ENCODE measurements at regions not wholly inside any gene's neighbourhood (a gene's known extent, or its start where the extent isn't known, plus 50 kb on each side); places are given as distances from the start of the nearest gene placed in this dataset.
A peak's percentile ranks its signal among the peaks of the same experiment; 100 is the strongest.

DNA sequence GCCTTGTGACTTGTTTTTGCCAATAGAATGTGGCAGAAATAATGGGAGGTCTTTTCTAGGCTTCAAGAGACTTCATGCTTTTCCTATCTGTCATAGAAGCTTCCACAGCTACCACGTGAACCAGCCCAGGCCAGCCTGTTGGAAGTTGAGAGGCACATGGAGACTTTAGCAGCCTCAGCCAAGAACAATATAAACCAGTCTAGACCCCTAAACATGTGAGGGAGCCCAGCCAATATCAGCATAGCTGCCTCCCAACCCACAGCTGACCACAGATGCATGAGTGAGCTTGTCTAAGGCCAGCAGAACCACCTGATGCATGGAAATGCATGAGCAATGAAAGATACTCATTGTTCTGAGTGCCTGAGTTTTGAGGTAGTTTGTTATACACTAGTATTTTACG lies 540.7 kb upstream of the BTBD3 start:
- no peak for DNase-seq

DNA sequence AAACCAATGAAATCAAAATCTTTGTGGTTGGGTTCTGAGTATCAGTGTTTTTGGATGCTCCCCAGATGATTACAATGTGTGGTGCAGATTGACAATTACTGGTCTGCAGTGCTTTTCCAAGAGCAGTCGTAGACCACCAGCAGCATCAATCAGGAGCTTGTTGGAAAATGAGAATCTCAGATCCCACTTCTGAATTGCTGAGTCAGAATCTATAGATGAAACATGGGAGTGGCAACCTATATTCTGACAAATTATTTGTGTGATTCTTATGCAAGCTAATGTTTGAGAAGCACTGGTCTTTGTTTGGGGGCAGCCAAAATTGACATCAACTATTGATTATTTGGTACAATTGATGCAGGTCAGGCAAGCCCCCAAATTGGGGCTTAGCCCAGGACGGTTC lies 539.9 kb upstream of the BTBD3 start:
- no peak for DNase-seq

GRCh38 chr20:11378252-11378651 lies 539.4 kb upstream of the BTBD3 start:
- no peak for DNase-seq

DNA sequence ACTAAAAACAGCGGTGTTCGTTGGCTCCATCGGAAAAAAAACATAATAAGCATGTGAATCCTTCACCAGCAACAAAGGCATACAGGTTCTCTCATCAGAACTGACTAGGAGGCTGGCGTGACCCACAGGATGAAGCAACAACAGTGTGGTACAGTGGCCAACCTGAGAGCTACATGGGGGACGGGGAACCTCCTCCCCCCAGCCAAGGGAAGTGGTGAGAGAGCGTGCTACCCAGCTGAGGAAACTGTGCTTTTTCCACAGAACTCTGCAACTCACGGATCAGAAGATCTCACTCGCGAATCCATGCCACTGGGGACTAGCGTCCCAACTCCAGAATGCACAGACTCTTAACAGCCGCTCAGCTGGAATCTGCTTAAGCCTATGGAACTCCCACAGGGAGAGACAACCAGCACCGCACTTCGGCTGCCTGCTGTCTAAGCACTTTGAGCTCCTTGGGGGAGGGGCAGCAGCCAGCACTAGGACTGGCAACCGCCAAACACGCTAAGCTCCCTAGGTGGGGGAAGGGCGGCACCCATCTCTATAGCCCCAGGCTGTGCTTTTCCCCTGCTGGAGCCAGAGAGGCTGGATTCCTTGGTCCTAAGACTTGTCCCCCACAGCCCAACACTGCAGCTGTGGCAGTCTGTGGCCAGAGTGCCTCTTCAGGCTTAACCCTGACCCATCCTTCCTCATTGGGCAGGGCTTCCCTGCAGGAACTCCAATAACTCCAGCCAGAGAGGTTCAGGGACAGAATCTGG lies 538.3 kb upstream of the BTBD3 start:
- DNase-seq = peak; percentile 99

GRCh38 chr20:11380283-11380682 lies 537.4 kb upstream of the BTBD3 start:
- no peak for DNase-seq

GRCh38 chr20:11387189-11387754 lies 530.4 kb upstream of the BTBD3 start:
- no peak for DNase-seq

- DNase-seq = no peak
Observed at GRCh38 chr20:11389186-11389585, 528.5 kb upstream of the BTBD3 start.

DNA sequence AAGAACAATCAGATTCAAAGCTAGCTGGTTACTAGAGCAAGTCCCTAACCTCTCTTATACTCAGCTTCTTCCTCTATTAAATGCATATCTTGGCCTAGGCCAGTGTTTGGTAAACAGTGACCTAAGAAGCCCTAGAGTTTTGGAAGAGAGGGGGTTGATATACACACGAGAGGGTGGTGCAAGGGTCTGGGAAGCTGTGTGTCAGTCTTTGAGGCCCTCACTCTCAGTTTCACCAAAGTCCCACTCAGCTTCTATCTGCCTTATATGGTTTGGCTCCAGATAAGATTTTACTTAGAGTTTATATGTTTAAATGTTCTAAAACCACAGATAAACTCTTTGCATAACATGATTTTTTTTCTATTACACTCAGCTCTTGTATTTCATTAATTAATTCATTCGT lies 526.1 kb upstream of the BTBD3 start:
- no peak for DNase-seq

GRCh38 chr20:11394145-11394833 lies 523.4 kb upstream of the BTBD3 start:
- no peak for DNase-seq

GRCh38 chr20:11395581-11395980 lies 522.1 kb upstream of the BTBD3 start:
- DNase-seq = no peak

DNA sequence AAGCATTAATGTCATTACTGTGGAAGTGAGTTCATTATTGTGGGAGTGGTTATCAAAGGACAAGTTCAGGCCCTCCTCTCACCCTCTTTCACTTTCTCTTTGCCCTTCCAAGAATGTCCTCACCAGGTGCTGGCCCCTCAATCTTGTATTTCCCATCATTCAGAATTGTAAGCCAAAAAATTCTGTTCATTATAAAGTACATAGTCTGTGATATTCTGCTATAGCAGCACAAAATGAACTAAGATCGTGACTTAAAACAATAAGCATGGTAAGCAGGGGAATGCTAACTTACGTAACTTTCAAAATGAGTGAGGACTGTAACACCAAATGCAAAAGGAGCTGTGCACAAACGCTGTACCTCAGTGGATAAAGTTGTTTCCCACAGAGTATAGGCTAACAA lies 515.7 kb upstream of the BTBD3 start:
- DNase-seq = no peak

GRCh38 chr20:11403711-11404110 lies 514.0 kb upstream of the BTBD3 start:
- DNase-seq = peak; percentile 73

DNA sequence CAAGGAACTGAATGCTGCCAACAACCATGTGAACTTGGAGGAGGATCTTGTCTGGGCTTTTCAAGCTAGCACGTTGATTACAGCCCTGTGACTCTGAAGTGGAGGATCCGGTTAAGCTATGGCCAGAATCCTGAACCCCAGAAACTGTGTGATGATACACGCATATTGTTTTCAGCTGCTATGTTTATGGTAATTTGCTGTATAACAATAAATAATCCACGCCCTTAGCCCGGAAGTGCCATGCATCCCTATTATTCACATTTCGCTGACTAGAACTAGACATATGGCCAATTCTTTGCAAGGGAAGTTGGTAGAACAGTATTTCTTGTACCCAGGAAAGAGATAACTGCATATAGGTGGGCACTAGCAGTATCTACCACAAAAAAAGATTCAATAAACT lies 510.8 kb upstream of the BTBD3 start:
- DNase-seq = no peak

- no peak for DNase-seq
Observed at GRCh38 chr20:11409561-11409960, 508.1 kb upstream of the BTBD3 start.

DNA sequence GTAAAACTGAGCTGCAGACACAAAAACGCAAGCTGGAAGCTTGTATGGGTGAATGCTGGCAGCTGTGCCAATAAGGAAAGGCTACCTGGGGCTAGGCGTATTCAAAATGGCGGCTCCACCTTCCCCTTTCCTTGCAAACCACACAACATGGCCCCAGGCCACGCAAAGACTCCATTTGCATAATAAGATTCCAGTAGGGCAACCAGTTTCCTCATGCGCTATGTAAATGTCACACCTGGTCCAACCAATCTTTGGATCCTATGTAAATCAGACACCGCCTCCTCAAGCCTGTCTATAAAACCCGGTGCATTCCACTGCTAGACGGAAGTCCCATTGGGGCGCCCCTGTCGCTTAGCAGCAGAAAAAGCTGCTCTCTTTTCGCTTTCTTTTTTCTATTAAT lies 505.9 kb upstream of the BTBD3 start:
- DNase-seq = no peak

DNA sequence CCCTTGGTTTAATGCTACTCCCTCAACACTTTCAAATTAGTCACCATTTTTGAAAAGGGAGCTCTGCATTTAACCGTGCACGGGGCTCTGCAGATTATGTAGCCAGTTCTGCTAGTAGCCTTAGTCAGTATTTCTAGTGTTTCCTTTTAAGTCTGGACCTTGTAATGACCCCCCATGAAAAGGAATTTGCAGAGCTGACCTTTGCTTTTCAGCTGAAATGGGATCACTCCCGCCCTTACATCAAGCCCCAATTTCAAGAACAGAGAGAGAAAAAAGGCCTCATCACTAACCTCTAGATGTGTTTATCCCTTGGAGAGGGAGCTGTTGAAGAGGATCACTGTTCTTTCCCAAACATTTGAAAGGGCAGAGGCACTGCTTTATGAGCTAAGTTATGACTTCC lies 490.7 kb upstream of the BTBD3 start:
- peak; percentile 72 for DNase-seq

DNA sequence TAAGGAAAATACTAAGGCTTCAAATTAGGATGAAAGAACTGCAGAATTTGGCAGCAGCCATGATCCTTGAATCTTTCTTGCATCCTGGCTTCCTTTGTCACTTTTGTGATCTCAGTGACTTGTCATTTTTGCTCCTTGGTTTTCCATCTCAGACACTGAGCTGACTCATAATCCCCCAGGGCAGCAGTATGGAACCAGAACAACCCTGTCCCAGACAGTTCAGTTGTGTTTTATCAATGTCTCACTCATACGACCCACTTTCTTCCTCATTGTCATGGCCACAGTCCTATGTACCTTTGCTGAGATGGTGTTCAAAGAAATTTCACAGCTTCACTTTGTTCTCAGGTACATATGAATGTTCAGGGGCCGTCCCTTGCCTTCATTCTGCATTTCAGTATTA lies 488.5 kb upstream of the BTBD3 start:
- DNase-seq = peak; percentile 91

DNA sequence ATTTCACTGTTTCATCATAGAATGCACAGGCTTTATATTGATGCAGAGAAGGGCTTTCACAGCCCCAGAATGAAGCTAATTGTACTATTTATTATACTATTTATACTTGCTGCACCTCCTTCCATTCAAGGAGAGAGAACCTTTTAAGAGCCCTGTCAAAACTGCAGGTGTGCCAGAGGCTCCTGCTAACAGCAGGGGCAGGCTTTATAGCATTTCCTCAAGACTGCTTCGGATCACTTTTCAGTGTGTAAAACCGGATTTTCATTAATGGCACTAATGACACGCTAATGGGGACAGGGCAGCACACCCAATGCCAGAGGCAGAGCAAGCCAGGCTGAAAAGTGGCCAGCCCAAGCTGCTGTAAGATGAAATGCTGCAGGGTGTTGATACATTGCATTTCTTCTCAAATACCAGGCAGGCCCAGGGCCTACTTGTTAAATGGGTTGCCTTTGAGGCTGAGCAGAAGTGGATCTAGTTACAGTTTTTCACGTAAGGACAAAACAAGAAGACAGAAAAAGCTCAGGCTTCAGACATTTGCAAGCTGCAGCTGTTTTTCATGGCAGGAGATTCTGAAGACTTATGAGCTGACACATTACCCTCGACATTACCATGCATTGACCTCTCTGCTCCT lies 487.7 kb upstream of the BTBD3 start:
- peak; percentile 77 for DNase-seq

DNA sequence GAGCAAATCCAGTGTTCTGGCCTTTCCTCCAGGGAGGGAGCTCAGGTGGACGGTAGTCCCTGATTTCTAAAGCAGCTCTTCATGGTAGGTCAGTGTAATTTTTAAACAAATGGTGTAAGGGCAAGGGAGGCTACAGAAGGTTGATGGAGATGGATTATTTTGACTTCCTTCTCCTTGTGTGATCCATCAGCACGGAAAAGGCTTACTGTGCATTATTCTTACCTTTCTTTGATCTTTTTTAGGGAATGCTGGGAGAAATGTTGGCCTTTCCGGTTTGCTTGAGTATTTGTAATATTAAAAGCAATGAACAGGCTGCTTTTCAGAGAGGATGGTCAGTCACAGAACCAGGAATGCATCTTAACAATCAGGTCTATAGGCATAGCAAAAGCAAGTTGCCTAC lies 487.0 kb upstream of the BTBD3 start:
- no peak for DNase-seq

- DNase-seq = no peak
Observed at GRCh38 chr20:11431621-11432020, 486.1 kb upstream of the BTBD3 start.

DNA sequence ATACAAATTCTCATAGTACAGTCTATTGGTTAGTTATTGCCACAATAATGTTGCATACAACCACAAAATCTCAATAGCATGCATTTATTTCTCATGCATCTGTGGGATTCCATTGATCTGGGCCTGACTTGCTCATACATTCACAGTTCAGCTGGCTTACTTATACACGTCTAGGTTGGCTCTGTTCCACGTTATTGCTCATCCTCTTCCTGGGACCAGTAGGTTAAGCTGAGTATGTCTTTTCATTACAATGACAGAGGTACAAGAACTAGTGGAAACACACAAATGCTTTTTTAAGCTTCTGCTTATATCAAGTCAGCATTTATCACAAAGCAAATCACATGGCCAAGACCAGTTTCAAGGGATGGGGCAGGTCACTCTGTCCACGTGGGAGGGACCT lies 485.3 kb upstream of the BTBD3 start:
- DNase-seq = no peak

DNA sequence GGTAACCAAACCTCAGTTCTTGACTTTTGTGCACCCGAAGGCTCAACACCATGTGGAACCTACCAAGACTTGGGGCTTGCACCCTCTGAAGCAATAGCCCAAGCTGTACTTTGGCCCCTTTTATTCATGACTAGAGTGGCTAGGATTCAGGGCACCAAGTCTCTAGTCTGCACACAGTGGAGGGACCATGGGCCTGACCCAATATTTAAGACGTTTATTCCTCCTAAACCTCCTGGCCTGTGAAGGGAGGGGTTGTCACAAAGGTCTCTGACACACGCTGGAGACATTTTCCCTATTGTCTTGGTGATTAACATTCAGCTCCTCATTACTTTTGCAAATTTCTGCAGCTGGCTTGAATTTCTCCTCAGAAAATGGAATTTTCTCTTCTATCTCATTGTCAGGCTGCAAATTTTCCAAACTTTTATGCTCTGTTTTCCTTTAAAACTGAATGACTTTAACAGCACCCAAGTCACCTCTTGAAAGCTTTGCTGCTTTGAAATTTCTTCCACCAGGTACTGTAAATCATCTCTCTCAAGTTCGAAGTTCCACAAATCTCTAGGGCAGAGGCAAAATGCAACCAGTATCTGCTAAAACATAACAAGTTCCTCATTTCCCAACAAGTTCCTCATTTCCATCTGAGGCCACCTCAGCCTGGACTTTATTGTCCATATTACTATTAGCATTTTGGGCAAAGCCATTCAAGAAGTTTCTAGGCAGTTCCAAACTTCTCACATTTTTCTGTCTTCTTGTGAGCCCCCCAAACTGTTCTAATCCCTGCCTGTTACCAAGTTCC lies 481.4 kb upstream of the BTBD3 start:
- DNase-seq = no peak

GRCh38 chr20:11437090-11437489 lies 480.6 kb upstream of the BTBD3 start:
- no peak for DNase-seq
